ENCODE measurements at regions not wholly inside any gene's neighbourhood (a gene's known extent, or its start where the extent isn't known, plus 50 kb on each side); places are given as distances from the start of the nearest gene placed in this dataset.

DNA sequence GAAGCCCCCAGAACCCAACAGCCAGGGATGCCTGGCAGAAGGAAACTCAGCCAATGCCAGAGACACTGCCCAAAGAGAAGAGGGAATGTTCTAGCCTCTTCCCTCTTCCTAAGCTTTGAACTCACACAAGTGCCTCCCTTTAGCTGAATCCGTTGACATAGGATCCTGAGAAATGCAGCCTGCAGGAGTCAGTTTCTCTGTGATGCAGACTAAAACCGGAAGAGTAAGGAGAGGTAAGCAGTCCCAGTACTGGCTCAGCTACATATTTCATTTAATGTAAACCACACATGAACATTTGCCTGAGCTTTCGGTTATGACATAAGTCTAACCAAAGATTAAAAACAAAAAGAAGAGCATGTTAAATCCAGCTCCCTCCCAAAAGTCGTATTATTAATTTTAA, 768.7 kb downstream of the TBL1XR1 start:
- no peak for DNase-seq (ENCODE audit: extremely low spot score)
- CTCF ChIA-PET, result no interaction called here
- TF ChIP-seq, protein P1, sequence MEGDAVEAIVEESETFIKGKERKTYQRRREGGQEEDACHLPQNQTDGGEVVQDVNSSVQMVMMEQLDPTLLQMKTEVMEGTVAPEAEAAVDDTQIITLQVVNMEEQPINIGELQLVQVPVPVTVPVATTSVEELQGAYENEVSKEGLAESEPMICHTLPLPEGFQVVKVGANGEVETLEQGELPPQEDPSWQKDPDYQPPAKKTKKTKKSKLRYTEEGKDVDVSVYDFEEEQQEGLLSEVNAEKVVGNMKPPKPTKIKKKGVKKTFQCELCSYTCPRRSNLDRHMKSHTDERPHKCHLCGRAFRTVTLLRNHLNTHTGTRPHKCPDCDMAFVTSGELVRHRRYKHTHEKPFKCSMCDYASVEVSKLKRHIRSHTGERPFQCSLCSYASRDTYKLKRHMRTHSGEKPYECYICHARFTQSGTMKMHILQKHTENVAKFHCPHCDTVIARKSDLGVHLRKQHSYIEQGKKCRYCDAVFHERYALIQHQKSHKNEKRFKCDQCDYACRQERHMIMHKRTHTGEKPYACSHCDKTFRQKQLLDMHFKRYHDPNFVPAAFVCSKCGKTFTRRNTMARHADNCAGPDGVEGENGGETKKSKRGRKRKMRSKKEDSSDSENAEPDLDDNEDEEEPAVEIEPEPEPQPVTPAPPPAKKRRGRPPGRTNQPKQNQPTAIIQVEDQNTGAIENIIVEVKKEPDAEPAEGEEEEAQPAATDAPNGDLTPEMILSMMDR (IDR thresholded peaks at IDR 0.05; ENCODE audit: control extremely low read depth, extremely low read depth, low read depth, missing control alignments), result no peak
- POLR2A ChIA-PET, result no interaction called here

DNA sequence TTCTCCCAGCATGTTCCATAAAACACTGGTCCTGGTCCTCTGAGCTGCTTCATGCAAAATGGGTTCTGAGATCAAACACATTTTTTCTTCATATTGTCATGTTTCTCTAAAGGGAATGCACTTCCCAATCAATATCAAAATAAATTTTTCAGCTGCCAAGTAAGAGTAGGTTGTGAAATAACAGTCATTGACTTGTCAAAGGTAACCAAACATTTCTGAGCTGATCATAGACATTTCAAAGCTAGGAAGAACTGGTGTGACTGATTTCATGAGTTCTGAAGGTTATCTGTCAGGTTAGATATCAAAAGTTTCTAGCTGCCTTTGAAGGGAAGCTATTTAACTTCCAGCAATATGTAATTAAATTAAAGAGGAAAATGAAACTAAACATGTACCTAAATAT, 770.9 kb downstream of the TBL1XR1 start:
- POLR2A ChIA-PET, result no interaction called here
- TF ChIP-seq, protein P1 (IDR thresholded peaks at IDR 0.05; ENCODE audit: control extremely low read depth, extremely low read depth, low read depth, missing control alignments), result no peak
- DNase-seq (ENCODE audit: extremely low spot score), result no peak
- CTCF ChIA-PET, result interaction anchor here (0.7 kb wide), 1 partner anchor 45 kb away, joined by 3 read pairs; no protein-coding TSS in a partner anchor

DNA sequence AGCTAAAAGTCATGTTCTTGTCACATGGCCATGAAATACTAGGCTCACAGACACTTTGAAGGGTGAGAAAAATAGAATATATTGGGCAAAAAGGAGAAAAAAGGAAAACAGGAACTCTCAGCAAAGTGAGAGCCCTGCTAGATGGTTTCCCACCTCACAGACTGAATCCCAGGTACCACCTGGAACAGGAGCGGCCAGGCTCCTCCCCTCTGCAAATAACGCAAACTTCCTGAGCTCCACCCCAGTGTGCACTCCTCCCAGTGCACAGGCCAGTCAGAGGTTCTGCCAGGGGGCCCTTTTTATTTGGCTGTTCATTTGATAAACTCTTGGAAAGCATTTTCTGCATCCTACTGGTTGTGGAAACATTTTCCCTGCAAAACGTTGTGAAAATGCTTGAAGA, 780.4 kb downstream of the TBL1XR1 start:
- CTCF ChIA-PET, result no interaction called here
- DNase-seq (ENCODE audit: extremely low spot score), result no peak
- POLR2A ChIA-PET, result no interaction called here
- TF ChIP-seq, protein P1 (IDR thresholded peaks at IDR 0.05; ENCODE audit: control extremely low read depth, extremely low read depth, low read depth, missing control alignments), result no peak

DNA sequence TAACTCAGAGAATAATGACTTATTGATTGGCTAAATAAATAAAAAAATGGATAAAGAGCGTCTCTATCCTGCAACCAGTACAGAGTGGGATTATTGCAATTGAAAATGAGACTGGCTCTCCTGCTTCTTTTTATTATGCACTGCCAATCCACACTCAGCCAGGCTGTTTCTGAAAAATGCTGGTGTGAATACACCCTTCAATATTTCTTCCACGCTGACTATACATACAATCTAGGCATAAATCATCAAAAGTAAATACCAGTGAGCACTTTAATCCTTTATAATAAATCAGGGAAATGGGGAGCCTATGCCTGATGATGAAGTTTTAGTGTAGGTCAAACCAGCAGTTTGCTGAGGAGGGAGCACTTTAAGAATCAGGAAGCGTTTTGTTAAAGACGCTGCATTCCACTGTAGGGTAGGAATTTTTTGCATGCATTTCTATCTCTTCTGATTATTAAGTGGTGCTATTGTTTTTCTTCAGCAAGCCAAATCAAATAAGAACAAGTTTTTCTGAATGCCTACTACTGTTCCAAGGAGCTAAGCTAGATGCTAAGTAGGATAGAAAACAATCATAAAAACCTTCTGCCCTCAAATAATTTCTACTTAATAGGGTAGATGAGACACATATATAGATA, 781.5 kb downstream of the TBL1XR1 start:
- no peak for DNase-seq (ENCODE audit: extremely low spot score)
- CTCF ChIA-PET, result no interaction called here
- POLR2A ChIA-PET, result no interaction called here
- TF ChIP-seq, protein P1 (IDR thresholded peaks at IDR 0.05; ENCODE audit: control extremely low read depth, extremely low read depth, low read depth, missing control alignments), result no peak

DNA sequence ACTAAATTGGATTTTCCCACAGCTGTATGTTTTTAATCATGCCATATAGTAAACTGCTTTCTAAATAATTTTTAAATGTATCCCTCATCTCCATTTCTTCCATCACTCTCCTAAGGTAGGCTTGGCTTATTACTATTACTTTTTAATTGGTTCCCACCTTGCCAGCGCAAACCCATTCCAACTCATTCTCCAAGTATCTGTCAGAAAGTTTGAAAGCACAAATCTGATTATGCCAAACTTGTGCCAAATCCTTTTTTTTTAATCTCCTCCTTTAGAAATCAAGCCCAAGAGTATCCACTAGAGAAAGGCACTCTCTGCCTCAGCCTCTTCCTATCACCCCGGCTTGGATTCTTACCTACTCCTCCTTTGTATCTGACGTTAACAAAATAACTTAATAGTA, 784.5 kb downstream of the TBL1XR1 start:
- CTCF ChIA-PET, result interaction anchor here (1.1 to 1.7 kb wide), 2 partner anchors 9 to 16 kb away, joined by 3 read pairs; no protein-coding TSS in a partner anchor
- POLR2A ChIA-PET, result no interaction called here
- TF ChIP-seq, protein P1 (IDR thresholded peaks at IDR 0.05; ENCODE audit: control extremely low read depth, extremely low read depth, low read depth, missing control alignments), result no peak
- no peak for DNase-seq (ENCODE audit: extremely low spot score)

DNA sequence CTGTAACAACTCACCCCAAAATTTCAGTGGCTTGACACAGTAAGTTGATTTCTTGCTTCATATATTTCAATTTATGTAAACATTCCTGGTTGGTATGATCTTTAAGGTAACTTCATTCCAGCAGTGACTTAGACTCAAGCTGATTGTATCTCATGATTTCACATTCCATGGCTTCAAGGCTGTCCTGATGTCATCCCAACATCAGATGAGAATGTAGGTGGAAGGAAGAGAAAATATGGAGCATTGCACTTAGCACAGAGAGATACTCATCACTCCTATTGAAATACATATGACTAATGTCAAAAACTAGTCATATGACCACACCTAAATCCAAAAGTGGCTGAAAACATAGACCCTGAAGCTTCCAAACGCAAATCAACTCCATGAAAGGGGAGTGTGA, 793.8 kb downstream of the TBL1XR1 start:
- ChIA-PET POLR2A (no interaction called here), CTCF (interaction anchor here (1.3 kb wide), 1 partner anchor 9 kb away, joined by 3 read pairs; no protein-coding TSS in a partner anchor)
- no peak for DNase-seq (ENCODE audit: extremely low spot score)
- TF ChIP-seq, protein P1 (IDR thresholded peaks at IDR 0.05; ENCODE audit: control extremely low read depth, extremely low read depth, low read depth, missing control alignments), result no peak
